Tibial artery (tissue), 4 donors: ENCODE measurements at regions not wholly inside any gene's neighbourhood (a gene's known extent, or its start where the extent isn't known, plus 50 kb on each side); places are given as distances from the start of the nearest gene placed in this dataset.

ENCODE experiments used
- DNase-seq, 2 donors: peaks; one replicate each; pipeline ENCODE4 v3.0.0-alpha.2; 2019
- H3K27ac ChIP-seq, 2 donors: fragments of 200-600 bp; sonication (generic) in 1 of 2; 1 replicate in 1 of 2; 2 replicates in 1 of 2; pipeline ENCODE4 v1.5.1; 2018 to 2019; ENCODE audit warnings: mild to moderate bottlenecking in 1 of 2
- H3K27me3 ChIP-seq, 2 donors: fragments of 200-600 bp; sonication (generic) in 1 of 2; one replicate each; pipeline versions ENCODE4 v1.5.1 to v1.6.0; 2016 to 2019
- H3K36me3 ChIP-seq, 3 donors: fragments of 200-600 bp; sonication (generic) in 2 of 3; one replicate each; pipeline ENCODE4 v1.5.1; 2016 to 2019; ENCODE audit warnings: mild to moderate bottlenecking in 2 of 3
- H3K4me1 ChIP-seq, 4 donors: fragments of 200-600 bp; sonication (generic) in 2 of 4; 1 replicate in 3 of 4; 2 replicates in 1 of 4; pipeline ENCODE4 v1.5.1; 2016 to 2019
- H3K4me3 ChIP-seq, 2 donors: fragments of 200-600 bp; sonication (generic) in 1 of 2; 1 replicate in 1 of 2; 2 replicates in 1 of 2; pipeline ENCODE4 v1.5.1; 2018 to 2019; ENCODE audit warnings: mild to moderate bottlenecking in 2 of 2
- H3K9me3 ChIP-seq, 3 donors: fragments of 200-600 bp; sonication (generic) in 1 of 3; one replicate each; pipeline ENCODE4 v1.5.1; 2016 to 2019
- intact Hi-C: fragments of 100-400 bp; cut with DNase I; formaldehyde crosslinking; loops from one replicate; pipeline ENCODE4 v1.15.0; 2023; ENCODE audit warnings: low total_unique reads
- TF ChIP-seq, protein P1 (sequence below), 2 experiments: fragments of 200-600 bp in 1 of 2; fragments of 450-650 bp in 1 of 2; IDR thresholded peaks; one replicate each; pipeline ENCODE4 v1.5.1; 2017 to 2019; ENCODE audit warnings: antibody characterized with exemption in 2 of 2, mild to moderate bottlenecking in 1 of 2, moderate library complexity in 1 of 2

DNA sequence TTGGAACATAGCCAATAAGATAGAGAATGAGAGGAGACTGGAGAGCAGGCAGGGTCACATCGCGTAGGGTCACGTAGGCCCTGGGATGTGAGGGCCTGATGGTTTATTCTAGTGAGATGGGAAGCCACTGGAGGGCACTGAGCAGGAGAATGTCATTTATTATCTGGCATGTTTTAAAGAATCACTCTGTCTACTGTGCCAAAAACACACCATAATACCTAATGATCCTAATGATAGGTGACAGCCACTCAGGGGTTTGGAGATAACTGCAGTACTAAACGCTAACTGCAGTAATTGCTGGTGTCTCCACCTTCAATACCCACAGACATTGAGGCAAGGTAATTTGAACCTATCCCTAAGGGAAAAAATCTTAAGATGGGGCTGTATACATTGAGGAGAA, 185.4 kb downstream of the TTLL7 start:
- no peak overlapping the region for H3K4me3 ChIP-seq
- TF ChIP-seq, protein P1, sequence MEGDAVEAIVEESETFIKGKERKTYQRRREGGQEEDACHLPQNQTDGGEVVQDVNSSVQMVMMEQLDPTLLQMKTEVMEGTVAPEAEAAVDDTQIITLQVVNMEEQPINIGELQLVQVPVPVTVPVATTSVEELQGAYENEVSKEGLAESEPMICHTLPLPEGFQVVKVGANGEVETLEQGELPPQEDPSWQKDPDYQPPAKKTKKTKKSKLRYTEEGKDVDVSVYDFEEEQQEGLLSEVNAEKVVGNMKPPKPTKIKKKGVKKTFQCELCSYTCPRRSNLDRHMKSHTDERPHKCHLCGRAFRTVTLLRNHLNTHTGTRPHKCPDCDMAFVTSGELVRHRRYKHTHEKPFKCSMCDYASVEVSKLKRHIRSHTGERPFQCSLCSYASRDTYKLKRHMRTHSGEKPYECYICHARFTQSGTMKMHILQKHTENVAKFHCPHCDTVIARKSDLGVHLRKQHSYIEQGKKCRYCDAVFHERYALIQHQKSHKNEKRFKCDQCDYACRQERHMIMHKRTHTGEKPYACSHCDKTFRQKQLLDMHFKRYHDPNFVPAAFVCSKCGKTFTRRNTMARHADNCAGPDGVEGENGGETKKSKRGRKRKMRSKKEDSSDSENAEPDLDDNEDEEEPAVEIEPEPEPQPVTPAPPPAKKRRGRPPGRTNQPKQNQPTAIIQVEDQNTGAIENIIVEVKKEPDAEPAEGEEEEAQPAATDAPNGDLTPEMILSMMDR (IDR thresholded peaks at IDR 0.05) = no peak
- intact Hi-C loops = no loop called here
- DNase-seq = no peak
- H3K36me3 ChIP-seq = no peaks in the 10 kb centered on the region
- no peaks in the 10 kb centered on the region for H3K9me3 ChIP-seq
- no peak overlapping the region for H3K27ac ChIP-seq
- no peaks in the 10 kb centered on the region for H3K27me3 ChIP-seq
- H3K4me1 ChIP-seq = peaks cover 0 to 6% (median 0%) of the 10 kb centered on the region in 4 donors

DNA sequence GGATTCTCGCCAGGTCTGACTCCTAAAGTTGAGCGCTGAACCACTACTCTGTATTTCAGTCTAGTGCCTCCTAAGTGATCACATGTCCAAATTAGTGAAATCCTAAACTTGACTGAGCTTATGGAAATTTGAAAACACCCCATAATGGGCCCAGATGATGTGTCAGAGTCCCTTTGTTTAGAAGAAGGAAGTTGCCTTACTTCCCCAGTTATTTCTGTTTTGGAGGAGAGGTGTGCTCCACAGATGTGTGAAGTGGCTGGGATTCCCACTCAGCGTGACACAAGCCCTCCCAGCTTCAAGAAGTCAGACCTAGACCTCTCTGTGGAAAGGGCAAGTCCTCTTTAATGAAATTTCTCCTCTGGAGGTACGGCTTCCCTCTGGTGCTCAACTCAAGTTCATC, 188.8 kb downstream of the TTLL7 start:
- Histone ChIP-seq H3K36me3 (no peaks in the 10 kb centered on the region), H3K27ac (no peak overlapping the region), H3K4me1 (no peaks in the 10 kb centered on the region), H3K4me3 (no peak overlapping the region), H3K9me3 (no peaks in the 10 kb centered on the region), H3K27me3 (no peaks in the 10 kb centered on the region)
- TF ChIP-seq, protein P1 (IDR thresholded peaks at IDR 0.05) = no peak
- intact Hi-C loops = no loop called here
- DNase-seq = no peak

DNA sequence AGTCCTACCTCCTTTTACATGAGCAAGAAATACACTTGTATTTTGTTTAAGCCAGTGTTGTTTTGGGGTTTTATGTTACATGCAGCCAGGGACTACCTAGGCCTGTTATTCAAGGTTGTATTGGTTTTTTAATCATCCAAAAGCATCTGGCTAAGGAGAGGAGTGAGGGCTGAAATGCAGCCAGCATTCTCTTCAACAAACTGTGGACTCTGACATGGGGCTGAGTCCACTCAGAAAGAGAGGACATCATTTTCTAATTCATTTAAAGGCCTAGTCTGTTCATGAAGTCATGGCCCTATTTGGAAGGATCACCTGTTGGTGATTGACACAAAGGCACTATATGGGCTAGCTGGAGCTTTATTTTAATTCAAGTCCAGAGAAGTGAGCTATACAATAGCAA, 190.4 kb downstream of the TTLL7 start:
- H3K9me3 ChIP-seq = no peaks in the 10 kb centered on the region
- H3K36me3 ChIP-seq = no peaks in the 10 kb centered on the region
- H3K4me1 ChIP-seq = no peaks in the 10 kb centered on the region
- H3K4me3 ChIP-seq = no peak overlapping the region
- DNase-seq = no peak
- intact Hi-C loops = no loop called here
- TF ChIP-seq, protein P1 (IDR thresholded peaks at IDR 0.05) = no peak
- no peak overlapping the region for H3K27ac ChIP-seq
- H3K27me3 ChIP-seq = no peaks in the 10 kb centered on the region

DNA sequence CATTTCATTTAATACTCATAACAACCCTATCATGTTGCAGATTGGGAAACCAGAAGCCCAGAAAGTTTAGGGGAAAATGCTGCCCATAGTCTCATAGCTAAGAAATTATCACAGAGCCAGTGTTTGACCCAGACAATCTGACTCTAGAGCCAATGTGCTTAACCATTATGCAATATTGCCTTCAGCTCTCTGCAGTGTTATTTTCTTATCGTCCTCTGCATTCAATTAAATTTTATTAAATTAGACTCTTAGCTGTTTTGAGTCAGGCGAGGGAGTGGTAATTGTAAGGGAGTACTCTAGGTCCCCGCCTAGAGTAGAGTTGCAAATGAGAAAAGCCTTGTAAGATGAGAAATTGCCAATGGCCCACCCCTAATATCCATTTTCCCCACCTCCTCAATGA, 191.1 kb downstream of the TTLL7 start:
- TF ChIP-seq, protein P1 (IDR thresholded peaks at IDR 0.05) = no peak
- no peak overlapping the region for H3K27ac ChIP-seq
- no peaks in the 10 kb centered on the region for H3K27me3 ChIP-seq
- intact Hi-C loops = no loop called here
- no peaks in the 10 kb centered on the region for H3K36me3 ChIP-seq
- peaks cover 0 to under 1% (median 0%) of the 10 kb centered on the region in 4 donors for H3K4me1 ChIP-seq
- no peak for DNase-seq
- H3K4me3 ChIP-seq = no peak overlapping the region
- no peaks in the 10 kb centered on the region for H3K9me3 ChIP-seq

DNA sequence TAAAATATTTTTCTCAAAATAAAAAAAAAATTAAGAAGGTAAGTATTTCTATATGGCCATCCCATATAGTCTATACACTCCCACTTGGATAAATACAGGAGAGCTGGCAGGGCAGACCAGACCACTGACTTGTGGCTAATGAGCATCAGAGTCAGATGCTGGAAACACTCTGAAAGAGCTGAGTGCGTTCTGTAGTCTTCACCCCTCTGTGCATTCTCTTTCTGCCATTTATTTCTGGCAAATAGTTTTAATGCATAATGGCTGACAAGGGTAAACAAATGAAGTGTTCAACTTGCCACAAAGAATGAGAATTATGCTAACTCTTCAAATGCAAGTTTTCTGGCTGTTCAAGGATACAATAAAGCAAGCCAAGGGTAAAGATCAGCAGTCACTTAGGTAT, 191.7 kb downstream of the TTLL7 start:
- Histone ChIP-seq H3K9me3 (no peaks in the 10 kb centered on the region), H3K4me3 (no peak overlapping the region), H3K27me3 (no peaks in the 10 kb centered on the region), H3K36me3 (no peaks in the 10 kb centered on the region), H3K27ac (no peak overlapping the region), H3K4me1 (peaks cover 0 to 6% (median 3%) of the 10 kb centered on the region in 4 donors)
- TF ChIP-seq, protein P1 (IDR thresholded peaks at IDR 0.05) = no peak
- intact Hi-C loops = no loop called here
- DNase-seq = no peak

DNA sequence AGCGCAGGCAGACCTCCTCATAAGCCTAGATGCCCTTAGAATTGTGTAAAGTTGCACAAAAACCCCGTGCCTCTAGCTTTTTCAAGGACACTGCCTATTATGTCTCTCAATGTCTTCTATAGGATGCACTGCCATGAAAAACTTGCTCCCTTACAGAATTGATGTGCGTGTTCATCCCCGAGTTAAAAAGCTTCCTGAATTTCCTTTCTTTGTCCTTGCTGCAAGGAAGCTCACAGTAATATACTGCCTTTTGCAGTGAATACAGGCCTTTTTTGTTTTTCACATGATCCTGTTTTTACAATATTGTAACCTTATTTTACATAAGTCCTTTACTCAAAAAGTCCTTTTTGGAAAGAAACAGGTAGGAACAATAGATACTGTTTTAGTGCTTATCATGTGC, 193.0 kb downstream of the TTLL7 start:
- TF ChIP-seq, protein P1 (IDR thresholded peaks at IDR 0.05) = no peak
- no peak for DNase-seq
- H3K4me1 ChIP-seq = peaks cover 0 to 11% (median 3%) of the 10 kb centered on the region in 4 donors

More for the DNA sequence above, 193.0 kb downstream of the TTLL7 start:
- Histone ChIP-seq H3K27ac (no peak overlapping the region), H3K9me3 (no peaks in the 10 kb centered on the region), H3K27me3 (no peaks in the 10 kb centered on the region), H3K4me3 (no peak overlapping the region), H3K36me3 (no peaks in the 10 kb centered on the region)
- intact Hi-C loops = no loop called here
